Heart left ventricle (tissue), 16 donors: ENCODE measurements at regions not wholly inside any gene's neighbourhood (a gene's known extent, or its start where the extent isn't known, plus 50 kb on each side); places are given as distances from the start of the nearest gene placed in this dataset.

ENCODE experiments used
- ATAC-seq, 4 donors: fragments of 200-7000 bp; cut with Tn5 transposase; one replicate each; pipeline ENCODE4 v1.9.1; 2020 to 2022; ENCODE audit warnings: moderate library complexity in 4 of 4, mild to moderate bottlenecking in 3 of 4, moderate number of reproducible peaks in 1 of 4
- DNase-seq, 5 donors: peaks; one replicate each; pipeline ENCODE4 v3.0.0-alpha.2; 2020
- H3K27ac ChIP-seq, 12 donors: fragments of 200-600 bp; sonication (generic) in 4 of 12; one replicate each; pipeline versions ENCODE4 v1.5.0 to v1.8.0; 2016 to 2022; ENCODE audit warnings: mild to moderate bottlenecking in 2 of 12
- H3K27me3 ChIP-seq, 9 donors: fragments of 200-600 bp; sonication (generic) in 2 of 9; one replicate each; pipeline versions ENCODE4 v1.5.1 to v1.8.0; 2016 to 2022; ENCODE audit warnings: mild to moderate bottlenecking in 3 of 9
- H3K36me3 ChIP-seq, 9 donors: fragments of 200-600 bp; sonication (generic) in 2 of 9; one replicate each; pipeline versions ENCODE4 v1.5.0 to v1.8.0; 2018 to 2022; ENCODE audit warnings: mild to moderate bottlenecking in 2 of 9
- H3K4me1 ChIP-seq, 12 donors: fragments of 200-600 bp; sonication (generic) in 4 of 12; one replicate each; pipeline versions ENCODE4 v1.5.0 to v1.8.0; 2016 to 2022; ENCODE audit warnings: mild to moderate bottlenecking in 3 of 12
- H3K4me3 ChIP-seq, 12 donors: fragments of 200-600 bp; sonication (generic) in 4 of 12; one replicate each; pipeline versions ENCODE4 v1.5.0 to v1.8.0; 2017 to 2022; ENCODE audit warnings: mild to moderate bottlenecking in 9 of 12, moderate library complexity in 4 of 12
- H3K9me3 ChIP-seq, 12 donors: fragments of 200-600 bp; sonication (generic) in 4 of 12; one replicate each; pipeline versions ENCODE4 v1.5.0 to v1.8.0; 2016 to 2022; ENCODE audit warnings: mild to moderate bottlenecking in 1 of 12
- CTCF ChIP-seq, 12 donors: fragments of 200-600 bp; sonication (generic) in 4 of 12; IDR thresholded peaks; one replicate each; pipeline versions ENCODE4 v1.5.0 to v1.8.0; 2018 to 2022; ENCODE audit warnings: antibody characterized with exemption in 12 of 12, mild to moderate bottlenecking in 5 of 12
- POLR2A ChIP-seq, 2 donors: fragments of 450-650 bp; IDR thresholded peaks; one replicate each; pipeline ENCODE4 v1.6.1; 2017; ENCODE audit warnings: antibody characterized with exemption in 2 of 2, mild to moderate bottlenecking in 2 of 2, moderate library complexity in 2 of 2
- WGBS, 4 donors: extraction: QIAGEN DNeasy Blood & Tissue Kit in 2 of 4; methylation state at CpG; one replicate each; pipeline versions ENCODE4 v1.1.5 to v1.1.7; 2013 to 2018; 5-methylcytosine and 5-hydroxymethylcytosine counted together
- intact Hi-C, 10 donors: fragments of 100-400 bp; cut with DNase I; formaldehyde crosslinking; loops; one replicate each; pipeline versions ENCODE4 v1.11.1 to v1.14.2; 2022
- donor health status: ischemic (EF 13 %, LVEDD 7.1; RV severe dilation, severe dysfunction).
- donor health status: healthy with polysubstance abuse.
- donor health status: DM: no; HTN: yes; CAD: no.
- donor health status: DM: no; HTN: no; CAD: no.
- donor health status: ischemic (EF 25% LVEDD 6.9; RV normal size, moderate dysfunction).
- donor health status: ischemic (EF 25% LVEDD 5.7; RV mildly dilated, moderate dysfunction).
- donor health status: healthy.
- donor health status: DM: yes; HTN: yes; CAD: no.
- donor health status: ischemic (EF 35%, LVEDD 5.7; RV mildly dilated, moderate dysfunction).
- donor health status: nonischemic (EF 11% LVEDD 7.7; RV severe dilation, severe dysfunction).
- donor health status: DM: yes; HTN: yes; CAD: no.
- donor health status: PGD.
- donor health status: ischemic (EF 29% LVEDD 5.4; RV normal size, mild dysfunction).
- donor health status: nonischemic (EF 23%, LVEDD 6.1; RV moderate dilation, normal function).

GRCh38 chr15:94780166-94780565 is 548.8 kb downstream of the MCTP2 start:
- ATAC-seq (no peak), DNase-seq (no peak)
- Histone ChIP-seq H3K4me3 (no peak overlapping the region), H3K36me3 (no peaks in the 10 kb centered on the region), H3K27ac (no peak overlapping the region), H3K4me1 (no peaks in the 10 kb centered on the region), H3K27me3 (no peaks in the 10 kb centered on the region), H3K9me3 (peaks cover 0 to 13% (median 4%) of the 10 kb centered on the region in 12 donors)
- WGBS, 4 donors = 87 to 91% (median 89%) methylated on average over 4 of the region's 4 CpGs
- intact Hi-C loops = no loop called here
- TF ChIP-seq CTCF (IDR thresholded peaks at IDR 0.05) (no peak), POLR2A (IDR thresholded peaks at IDR 0.05) (no peak)

- no peak overlapping the region for H3K4me3 ChIP-seq
- TF ChIP-seq POLR2A (IDR thresholded peaks at IDR 0.05) (no peak), CTCF (IDR thresholded peaks at IDR 0.05) (no peak)
- no peaks in the 10 kb centered on the region for H3K4me1 ChIP-seq
- WGBS, 4 donors = 85 to 92% (median 88%) methylated on average over 2 of the region's 2 CpGs
- intact Hi-C loops = no loop called here
- peaks cover 0 to 13% (median 4%) of the 10 kb centered on the region in 12 donors for H3K9me3 ChIP-seq
- H3K36me3 ChIP-seq = no peaks in the 10 kb centered on the region
- H3K27ac ChIP-seq = no peak overlapping the region
- DNase-seq (no peak), ATAC-seq (no peak)
- no peaks in the 10 kb centered on the region for H3K27me3 ChIP-seq
These were observed 553.7 kb downstream of the MCTP2 start for GRCh38 chr15:94785091-94785490.

GRCh38 chr15:94791008-94791407 is 559.6 kb downstream of the MCTP2 start:
- H3K9me3 ChIP-seq = peaks cover 0 to 3% (median 0%) of the 10 kb centered on the region in 12 donors
- intact Hi-C loops = loop anchor here in 1 of 10 donors (10.0 kb wide), 1 partner anchor 56 kb away; no protein-coding TSS in a partner anchor
- H3K36me3 ChIP-seq = no peaks in the 10 kb centered on the region
- no peaks in the 10 kb centered on the region for H3K27me3 ChIP-seq
- no peaks in the 10 kb centered on the region for H3K4me1 ChIP-seq
- no peak for TF ChIP-seq CTCF (IDR thresholded peaks at IDR 0.05)
- TF ChIP-seq POLR2A (IDR thresholded peaks at IDR 0.05) = no peak
- DNase-seq (no peak), ATAC-seq (no peak)
- no peak overlapping the region for H3K4me3 ChIP-seq
- WGBS, 4 donors = 57 to 68% (median 65%) methylated on average over 2 of the region's 2 CpGs
- H3K27ac ChIP-seq = no peak overlapping the region

- no peaks in the 10 kb centered on the region for H3K27me3 ChIP-seq
- no peak for DNase-seq
- H3K4me1 ChIP-seq = no peaks in the 10 kb centered on the region
- H3K9me3 ChIP-seq = peaks cover 0 to 3% (median 0%) of the 10 kb centered on the region in 12 donors
- no peak overlapping the region for H3K4me3 ChIP-seq
- no peaks in the 10 kb centered on the region for H3K36me3 ChIP-seq
- no peak for ATAC-seq
- TF ChIP-seq POLR2A (IDR thresholded peaks at IDR 0.05) (no peak), CTCF (IDR thresholded peaks at IDR 0.05) (no peak)
- no peak overlapping the region for H3K27ac ChIP-seq
- intact Hi-C loops = loop anchor here in 1 of 10 donors (10.0 kb wide), 1 partner anchor 57 kb away; no protein-coding TSS in a partner anchor
- WGBS, 4 donors = 89 to 97% (median 95%) methylated on average over 2 of the region's 2 CpGs
These were observed 560.1 kb downstream of the MCTP2 start for GRCh38 chr15:94791510-94791909.
